ENCODE measurements at regions not wholly inside any gene's neighbourhood (a gene's known extent, or its start where the extent isn't known, plus 50 kb on each side); places are given as distances from the start of the nearest gene placed in this dataset.
"Not testable (repeated sequence)": the region's sequence is repeated elsewhere in the genome, so short reads cannot be mapped to it uniquely, and the experiment has no call there.

GRCh38 chrX:78555401-78555980 lies 103.6 kb downstream of the RTL3 start:
- TF ChIP-seq CTCF (IDR thresholded peaks at IDR 0.05) = peak; percentile 24
- H3K4me3 ChIP-seq = no peak overlapping the region
- DNase-seq (ENCODE audit: low spot score) = no peak
- H3K27ac ChIP-seq = no peak overlapping the region

- not testable (repeated sequence) for H3K27ac ChIP-seq; H3K4me3 ChIP-seq; DNase-seq (ENCODE audit: low spot score)
Measured at GRCh38 chrX:78552628-78553027, 106.5 kb downstream of the RTL3 start.

DNA sequence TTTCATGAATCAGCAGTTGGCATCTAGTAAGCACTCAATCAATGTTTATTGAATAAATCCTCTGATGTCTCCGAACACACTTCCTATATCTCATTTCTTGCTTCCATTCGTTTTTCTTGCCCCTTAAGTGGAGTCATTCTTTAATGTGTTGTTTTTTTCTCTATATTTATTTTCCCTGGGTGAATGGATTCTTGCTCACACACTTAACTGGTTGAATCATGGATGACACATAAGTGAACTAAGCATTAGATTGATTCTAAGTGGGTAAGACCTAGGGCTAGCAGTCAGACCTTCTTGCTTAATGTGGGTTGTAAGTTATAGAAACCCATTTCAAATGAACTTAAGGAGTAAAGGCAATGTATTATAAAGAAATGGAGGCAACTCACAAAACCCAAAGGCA lies 111.1 kb downstream of the RTL3 start:
- H3K27ac ChIP-seq = no peak overlapping the region
- no peak for DNase-seq (ENCODE audit: low spot score)
- no peak for TF ChIP-seq CTCF (IDR thresholded peaks at IDR 0.05)
- no peak overlapping the region for H3K4me3 ChIP-seq

DNA sequence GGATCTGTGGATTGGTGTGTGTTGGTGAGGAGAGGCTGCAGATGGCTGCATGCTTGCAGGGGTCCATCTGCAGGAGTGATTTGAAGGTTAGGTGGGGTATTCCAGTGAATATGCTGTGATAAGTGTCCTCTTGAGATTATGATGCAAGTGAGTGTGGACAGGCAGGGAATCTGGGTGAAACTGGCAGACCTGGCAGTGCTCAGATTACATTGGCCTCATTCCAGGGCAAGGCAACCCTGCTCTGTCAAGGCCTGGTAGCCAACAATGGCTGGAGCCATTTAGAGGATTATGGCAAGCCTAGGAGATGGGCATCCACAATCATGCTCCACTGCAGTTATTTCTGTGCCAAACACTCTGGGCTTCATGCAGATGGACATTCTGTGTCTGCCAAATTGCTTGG lies 113.9 kb downstream of the RTL3 start:
- no peak for TF ChIP-seq CTCF (IDR thresholded peaks at IDR 0.05)
- no peak overlapping the region for H3K4me3 ChIP-seq
- H3K27ac ChIP-seq = no peak overlapping the region
- no peak for DNase-seq (ENCODE audit: low spot score)

- no peak for DNase-seq (ENCODE audit: low spot score)
- Histone ChIP-seq H3K27ac (no peak overlapping the region), H3K4me3 (no peak overlapping the region)
- no peak for TF ChIP-seq CTCF (IDR thresholded peaks at IDR 0.05)
Measured at GRCh38 chrX:78543281-78543680, 115.8 kb downstream of the RTL3 start.

DNA sequence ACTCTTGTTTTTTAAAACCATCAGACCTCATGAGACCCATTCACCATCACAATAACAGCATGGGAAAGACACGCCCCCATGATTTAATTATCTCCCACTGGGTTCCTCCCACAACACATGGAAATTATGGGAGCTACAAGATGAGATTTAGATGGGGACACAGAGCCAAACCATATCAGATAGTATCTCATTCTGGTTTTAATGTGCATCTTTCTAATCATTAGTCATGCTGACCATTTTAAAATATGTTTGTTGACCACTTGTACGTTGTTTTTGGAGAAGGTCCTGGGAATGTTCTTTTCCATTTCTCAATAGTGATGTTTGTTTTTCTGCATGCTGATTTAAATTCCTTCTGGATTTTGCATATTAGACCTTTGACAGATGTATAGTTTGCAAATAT lies 119.0 kb downstream of the RTL3 start:
- DNase-seq (ENCODE audit: low spot score) = no peak
- Histone ChIP-seq H3K4me3 (no peak overlapping the region), H3K27ac (no peak overlapping the region)
- TF ChIP-seq CTCF (IDR thresholded peaks at IDR 0.05) = no peak

DNA sequence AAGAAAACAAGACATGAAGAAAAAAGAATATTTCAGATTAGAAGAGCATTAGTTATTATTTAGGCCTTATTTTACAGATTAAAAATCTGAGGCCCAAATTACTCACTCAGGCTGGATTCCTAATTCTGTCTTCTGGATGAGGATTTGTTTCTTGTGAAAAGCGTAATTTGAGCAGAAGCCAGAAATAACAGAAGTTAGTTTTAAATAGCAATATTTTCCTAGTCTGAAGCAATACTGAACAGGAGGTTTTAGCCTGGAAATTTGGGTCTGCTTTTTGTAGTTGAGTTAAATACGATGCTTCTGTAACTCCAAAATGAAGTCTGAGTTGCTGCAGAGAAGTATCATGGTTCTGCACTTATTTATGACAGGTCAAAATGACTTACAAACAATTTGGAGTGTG lies 124.9 kb downstream of the RTL3 start:
- Histone ChIP-seq H3K4me3 (no peak overlapping the region), H3K27ac (no peak overlapping the region)
- no peak for TF ChIP-seq CTCF (IDR thresholded peaks at IDR 0.05)
- no peak for DNase-seq (ENCODE audit: low spot score)

DNA sequence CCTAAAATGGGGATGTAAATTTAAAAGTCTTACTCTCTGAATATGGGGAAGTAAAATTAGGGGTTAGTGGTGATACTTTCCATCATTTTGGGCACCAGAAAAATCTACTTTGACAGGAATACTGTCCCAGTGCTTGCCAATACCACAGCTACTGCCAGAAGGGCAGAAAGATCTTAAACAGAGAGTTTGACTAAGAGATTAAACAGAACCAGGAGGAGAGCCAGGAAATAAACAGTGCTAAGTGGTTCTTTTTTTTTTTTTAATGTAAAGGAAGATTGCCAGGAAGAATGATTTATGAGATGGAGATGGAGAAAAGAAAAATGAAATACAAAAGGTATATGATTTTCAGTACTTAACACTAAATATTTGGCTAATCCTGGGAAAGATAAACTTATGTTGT lies 126.8 kb downstream of the RTL3 start:
- Histone ChIP-seq H3K4me3 (no peak overlapping the region), H3K27ac (no peak overlapping the region)
- no peak for TF ChIP-seq CTCF (IDR thresholded peaks at IDR 0.05)
- DNase-seq (ENCODE audit: low spot score) = no peak

All from coronary artery (tissue), 2 donors.